ENCODE measurements at regions not wholly inside any gene's neighbourhood (a gene's known extent, or its start where the extent isn't known, plus 50 kb on each side); places are given as distances from the start of the nearest gene placed in this dataset.

- TF ChIP-seq POLR2A (IDR thresholded peaks at IDR 0.05; ENCODE audit: extremely low read depth, insufficient read length): no peak
- TF ChIP-seq CTCF (IDR thresholded peaks at IDR 0.05; ENCODE audit: low read depth, low read length): no peak
Observed at GRCh38 chr3:104412608-104413580, 953.8 kb upstream of the ALCAM start.

All from NB4 (cell line).